Karpas-422 (cell line): ENCODE measurements at regions not wholly inside any gene's neighbourhood (a gene's known extent, or its start where the extent isn't known, plus 50 kb on each side); places are given as distances from the start of the nearest gene placed in this dataset.

ENCODE experiments used
- DNase-seq: peaks from one replicate; pipeline ENCODE4 v3.0.0-alpha.2; 2015
- H2AFZ ChIP-seq: fragments of 200-600 bp; sonication (generic); 2 replicates; pipeline ENCODE4 v1.6.1; 2014; ENCODE audit warnings: antibody characterized with exemption, low read length, mixed read lengths
- H3K27ac ChIP-seq: fragments of 200-600 bp; sonication (generic); 2 replicates; pipeline ENCODE4 v1.5.1; 2014; ENCODE audit warnings: mild to moderate bottlenecking, low read length, moderate library complexity
- H3K27me3 ChIP-seq: fragments of 200-600 bp; sonication (generic); 2 replicates; pipeline ENCODE4 v1.6.1; 2014; ENCODE audit warnings: low read length, mixed read lengths
- H3K36me3 ChIP-seq: fragments of 200-600 bp; sonication (generic); 2 replicates; pipeline ENCODE4 v1.6.1; 2014; ENCODE audit warnings: low read length, mixed read lengths; ENCODE audit not compliant: insufficient read depth
- H3K4me1 ChIP-seq: fragments of 200-600 bp; sonication (generic); 2 replicates; pipeline ENCODE4 v1.6.1; 2014; ENCODE audit warnings: mild to moderate bottlenecking, low read length, mixed read lengths
- H3K4me2 ChIP-seq: fragments of 200-600 bp; sonication (generic); 2 replicates; pipeline ENCODE4 v1.6.1; 2014; ENCODE audit warnings: low read length, low read depth, mild to moderate bottlenecking; ENCODE audit not compliant: poor library complexity, severe bottlenecking
- H3K4me3 ChIP-seq: fragments of 200-600 bp; sonication (generic); 2 replicates; pipeline ENCODE4 v1.5.1; 2014; ENCODE audit warnings: mild to moderate bottlenecking, antibody characterized with exemption, low read length, mixed read lengths
- H3K79me2 ChIP-seq: fragments of 200-600 bp; sonication (generic); 2 replicates; pipeline ENCODE4 v1.6.1; 2014; ENCODE audit warnings: mild to moderate bottlenecking, low read length, mixed read lengths
- H3K9ac ChIP-seq: fragments of 200-600 bp; sonication (generic); 2 replicates; pipeline ENCODE4 v1.6.0; 2014; ENCODE audit warnings: low read length
- H3K9me2 ChIP-seq: fragments of 200-600 bp; sonication (generic), shearing (Covaris generic); replicated peaks from 2 replicates; pipeline ENCODE4 v1.6.0; 2014; ENCODE audit warnings: mild to moderate bottlenecking, low read length, moderate library complexity; ENCODE audit not compliant: insufficient read depth
- H3K9me3 ChIP-seq: fragments of 300-700, 200-600 bp; sonication (generic); 2 replicates; pipeline ENCODE4 v1.6.1; 2014; ENCODE audit warnings: low read length, mixed read lengths
- H4K20me1 ChIP-seq: fragments of 200-600 bp; sonication (generic); 2 replicates; pipeline ENCODE4 v1.6.1; 2014; ENCODE audit warnings: mild to moderate bottlenecking, antibody characterized with exemption, low read length, low read depth; ENCODE audit not compliant: insufficient read depth

DNA sequence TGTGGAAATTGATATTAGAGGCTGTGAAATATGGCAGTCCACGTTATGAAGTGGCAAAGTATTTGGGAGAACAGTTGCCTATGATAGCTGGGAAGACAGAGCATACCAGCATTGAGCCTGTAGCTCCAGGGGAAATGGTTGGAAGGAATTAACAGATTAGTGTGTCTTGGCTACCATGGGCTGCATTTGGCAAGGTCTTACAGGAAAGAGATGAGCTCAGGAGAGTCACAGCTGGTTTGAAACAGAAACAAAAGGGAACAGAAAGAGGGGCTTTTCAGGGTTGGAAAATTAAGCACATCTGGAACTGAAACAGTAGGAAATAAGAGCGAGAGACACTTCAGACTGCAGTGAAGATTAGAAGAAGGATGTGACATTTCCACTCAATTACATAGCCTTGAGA, 141.7 kb downstream of the FBLN2 start:
- Histone ChIP-seq H3K36me3 (no peaks in the 10 kb centered on the region), H4K20me1 (no peaks in the 10 kb centered on the region), H3K4me2 (no peak overlapping the region), H3K27ac (no peak overlapping the region), H3K4me3 (no peak overlapping the region), H3K4me1 (no peaks in the 10 kb centered on the region), H3K79me2 (no peaks in the 10 kb centered on the region), H2AFZ (no peak overlapping the region), H3K9me2 (no peaks in the 10 kb centered on the region), H3K9ac (no peak overlapping the region), H3K27me3 (no peaks in the 10 kb centered on the region), H3K9me3 (no peaks in the 10 kb centered on the region)
- DNase-seq, result no peak

DNA sequence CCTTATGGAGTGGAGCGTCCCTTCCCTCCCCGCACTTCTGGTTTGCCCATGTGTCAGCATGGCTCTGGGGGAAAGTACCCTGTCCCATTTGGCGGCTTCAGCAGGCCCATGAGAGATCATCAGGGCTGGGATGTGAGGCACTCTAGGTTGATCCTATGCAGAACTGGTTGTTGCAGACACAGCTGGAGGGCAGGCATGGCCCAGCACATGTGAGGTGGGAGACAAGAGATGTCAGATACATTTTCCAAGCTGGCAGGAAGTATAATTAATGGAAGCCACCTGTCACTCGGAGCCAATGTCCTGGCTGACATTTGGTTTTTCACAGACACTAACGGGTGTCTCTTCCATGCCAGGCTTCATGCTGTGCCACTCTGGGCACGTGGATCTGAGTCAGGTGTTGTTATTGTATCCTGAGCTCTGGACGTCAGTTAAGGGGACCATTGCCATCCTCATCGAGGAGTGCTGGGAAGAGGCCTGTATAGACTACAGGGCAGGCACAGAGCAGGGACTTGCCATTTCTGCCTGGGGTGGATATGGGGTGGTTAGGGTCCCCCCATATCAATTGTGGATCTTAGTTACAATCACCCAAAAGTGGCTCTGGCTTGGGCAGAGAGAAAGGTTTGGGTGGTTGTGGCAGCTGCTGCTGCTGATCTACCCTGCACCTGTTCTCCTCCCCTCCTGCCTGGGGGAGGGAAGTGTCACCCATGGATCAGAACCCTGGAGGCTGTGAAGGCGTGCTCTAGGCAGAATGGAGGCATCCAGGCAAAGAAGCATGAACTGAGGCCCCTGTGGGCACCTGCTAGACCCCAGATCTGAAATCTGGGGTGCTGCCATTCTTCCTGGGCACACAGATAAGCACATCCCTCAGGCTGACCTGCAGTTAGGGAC, 140.7 kb downstream of the FBLN2 start:
- H3K27ac ChIP-seq, result no peak overlapping the region
- no peaks in the 10 kb centered on the region for H3K9me2 ChIP-seq
- DNase-seq, result no peak
- H4K20me1 ChIP-seq, result no peaks in the 10 kb centered on the region
- H3K4me2 ChIP-seq, result no peak overlapping the region
- H3K9ac ChIP-seq, result no peak overlapping the region
- H3K79me2 ChIP-seq, result no peaks in the 10 kb centered on the region
- H3K36me3 ChIP-seq, result no peaks in the 10 kb centered on the region
- H3K4me3 ChIP-seq, result no peak overlapping the region
- no peak overlapping the region for H2AFZ ChIP-seq
- no peaks in the 10 kb centered on the region for H3K27me3 ChIP-seq
- H3K9me3 ChIP-seq, result no peaks in the 10 kb centered on the region
- no peaks in the 10 kb centered on the region for H3K4me1 ChIP-seq

DNA sequence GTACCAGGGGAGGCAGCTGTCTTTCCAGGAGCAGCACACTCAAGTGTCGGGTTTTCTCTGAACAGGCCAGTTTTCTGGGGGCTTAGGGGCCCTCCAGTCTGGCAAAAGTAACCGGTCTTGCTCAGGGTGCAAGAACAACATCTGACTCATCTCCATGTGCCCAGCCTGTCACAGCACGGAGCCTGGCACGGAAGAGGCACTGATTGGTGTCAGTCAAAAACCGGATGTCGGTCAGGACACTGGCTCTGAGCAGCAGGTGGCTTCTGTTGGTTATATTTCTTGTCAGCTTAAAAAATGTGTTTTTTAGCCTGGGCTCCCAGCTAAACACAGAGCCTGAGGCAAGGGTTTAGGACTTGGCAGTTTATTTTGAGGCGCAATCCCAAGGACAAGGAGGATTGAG, 139.9 kb downstream of the FBLN2 start:
- H3K9me3 ChIP-seq, result no peaks in the 10 kb centered on the region
- H3K36me3 ChIP-seq, result no peaks in the 10 kb centered on the region
- no peak overlapping the region for H2AFZ ChIP-seq
- no peaks in the 10 kb centered on the region for H3K9me2 ChIP-seq
- H3K79me2 ChIP-seq, result no peaks in the 10 kb centered on the region
- H3K4me2 ChIP-seq, result no peak overlapping the region
- no peak overlapping the region for H3K4me3 ChIP-seq
- no peaks in the 10 kb centered on the region for H4K20me1 ChIP-seq
- no peak overlapping the region for H3K27ac ChIP-seq
- no peaks in the 10 kb centered on the region for H3K27me3 ChIP-seq
- no peak overlapping the region for H3K9ac ChIP-seq
- no peaks in the 10 kb centered on the region for H3K4me1 ChIP-seq
- no peak for DNase-seq

DNA sequence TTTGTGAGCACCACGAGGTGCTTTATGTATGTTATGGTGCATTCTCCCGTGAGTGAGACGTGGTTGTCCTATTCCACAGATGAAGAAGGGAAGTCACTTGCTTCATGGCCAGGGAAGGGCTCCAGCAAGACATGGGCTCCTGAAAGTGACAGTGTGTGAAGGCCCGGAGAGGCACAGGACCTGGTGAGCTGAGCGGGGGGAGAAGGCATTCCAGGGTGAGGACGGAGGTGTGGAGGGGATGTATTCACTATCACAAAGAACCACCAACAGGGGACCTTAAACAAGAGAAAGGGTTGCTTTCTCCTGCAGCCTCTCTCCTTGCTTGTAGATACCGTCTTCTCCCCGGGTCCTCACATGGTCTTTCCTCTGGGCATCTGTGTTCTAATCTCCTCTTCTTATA, 139.1 kb downstream of the FBLN2 start:
- Histone ChIP-seq H3K9me3 (no peaks in the 10 kb centered on the region), H3K9me2 (no peaks in the 10 kb centered on the region), H3K4me2 (no peak overlapping the region), H3K36me3 (no peaks in the 10 kb centered on the region), H4K20me1 (no peaks in the 10 kb centered on the region), H3K4me3 (no peak overlapping the region), H3K4me1 (no peaks in the 10 kb centered on the region), H2AFZ (no peak overlapping the region), H3K27me3 (no peaks in the 10 kb centered on the region), H3K9ac (no peak overlapping the region), H3K79me2 (no peaks in the 10 kb centered on the region), H3K27ac (no peak overlapping the region)
- no peak for DNase-seq
